H1 (cell line): ENCODE measurements at regions not wholly inside any gene's neighbourhood (a gene's known extent, or its start where the extent isn't known, plus 50 kb on each side); places are given as distances from the start of the nearest gene placed in this dataset.

ENCODE experiments used
- CBX5 ChIP-seq: fragments of 300-800, 300-1000 bp; sonication (generic); IDR thresholded peaks from 2 replicates; pipeline ENCODE4 v1.7.1; 2016; ENCODE audit warnings: antibody characterized with exemption, low read length, low read depth
- CHD2 ChIP-seq: IDR thresholded peaks from 2 replicates; pipeline ENCODE4 v1.6.1; 2012; ENCODE audit warnings: low read length, improper control_type of control experiment
- CHD7 ChIP-seq: fragments of 300-600 bp; sonication (generic); IDR thresholded peaks from 2 replicates; pipeline ENCODE4 v1.7.1; 2012; ENCODE audit warnings: low read length, moderate library complexity, mild to moderate bottlenecking, inconsistent platforms; ENCODE audit not compliant: insufficient replicate concordance
- EGR1 ChIP-seq: IDR thresholded peaks from 2 replicates; pipeline ENCODE4 v1.6.1; 2011; ENCODE audit warnings: low read depth, low read length, borderline replicate concordance
- KDM5A ChIP-seq: fragments of 200-600 bp; IDR thresholded peaks from 2 replicates; pipeline ENCODE4 v1.7.1; 2012; ENCODE audit warnings: mild to moderate bottlenecking, low read length, inconsistent platforms, mixed read lengths
- NRF1 ChIP-seq: IDR thresholded peaks from 2 replicates; pipeline ENCODE4 v1.6.1; 2011; ENCODE audit warnings: mild to moderate bottlenecking, low read depth, low read length, improper control_type of control experiment
- SAP30 ChIP-seq: fragments of 300-600 bp; sonication (generic); IDR thresholded peaks from 2 replicates; pipeline ENCODE4 v1.7.1; 2012; ENCODE audit warnings: low read length, moderate library complexity, mild to moderate bottlenecking, inconsistent platforms; ENCODE audit not compliant: insufficient read depth, insufficient replicate concordance
- SP1 ChIP-seq: IDR thresholded peaks from 2 replicates; pipeline ENCODE4 v1.6.1; 2011; ENCODE audit warnings: low read depth, low read length
- TAF1 ChIP-seq: IDR thresholded peaks from 2 replicates; pipeline ENCODE4 v1.6.1; 2011; ENCODE audit warnings: mild to moderate bottlenecking, low read depth, low read length

DNA sequence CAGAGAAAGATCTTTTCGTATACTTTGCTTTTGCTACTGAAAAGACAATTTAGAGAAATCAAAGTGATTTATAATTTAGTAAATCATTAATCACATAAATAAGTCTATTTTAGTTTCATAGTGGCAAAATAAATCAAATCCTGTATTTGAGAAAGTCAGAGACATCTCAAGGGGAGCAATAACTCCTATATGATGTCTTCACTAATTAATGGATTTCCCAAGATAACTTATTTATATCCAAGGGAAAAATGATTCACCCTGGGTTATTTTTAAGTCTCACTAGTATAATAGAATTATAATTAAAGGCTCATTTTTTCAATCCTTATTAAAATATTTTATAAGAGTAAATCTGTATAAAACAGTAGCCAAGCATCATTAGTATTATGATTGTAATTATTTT, 177.8 kb upstream of the GIMD1 start (continued):
- TF ChIP-seq CHD7 (no peak), SP1 (no peak), TAF1 (no peak), SAP30 (no peak), CBX5 (no peak), NRF1 (no peak), CHD2 (no peak), EGR1 (no peak), KDM5A (no peak)
- TF ChIP-seq, all 59 proteins: peak for 0
